Renal pelvis (tissue), 1 donor: ENCODE measurements at regions not wholly inside any gene's neighbourhood (a gene's known extent, or its start where the extent isn't known, plus 50 kb on each side); places are given as distances from the start of the nearest gene placed in this dataset.

Experiments
- DNase-seq: peaks from one replicate; pipeline ENCODE4 v3.0.0-alpha.2; 2013

DNA sequence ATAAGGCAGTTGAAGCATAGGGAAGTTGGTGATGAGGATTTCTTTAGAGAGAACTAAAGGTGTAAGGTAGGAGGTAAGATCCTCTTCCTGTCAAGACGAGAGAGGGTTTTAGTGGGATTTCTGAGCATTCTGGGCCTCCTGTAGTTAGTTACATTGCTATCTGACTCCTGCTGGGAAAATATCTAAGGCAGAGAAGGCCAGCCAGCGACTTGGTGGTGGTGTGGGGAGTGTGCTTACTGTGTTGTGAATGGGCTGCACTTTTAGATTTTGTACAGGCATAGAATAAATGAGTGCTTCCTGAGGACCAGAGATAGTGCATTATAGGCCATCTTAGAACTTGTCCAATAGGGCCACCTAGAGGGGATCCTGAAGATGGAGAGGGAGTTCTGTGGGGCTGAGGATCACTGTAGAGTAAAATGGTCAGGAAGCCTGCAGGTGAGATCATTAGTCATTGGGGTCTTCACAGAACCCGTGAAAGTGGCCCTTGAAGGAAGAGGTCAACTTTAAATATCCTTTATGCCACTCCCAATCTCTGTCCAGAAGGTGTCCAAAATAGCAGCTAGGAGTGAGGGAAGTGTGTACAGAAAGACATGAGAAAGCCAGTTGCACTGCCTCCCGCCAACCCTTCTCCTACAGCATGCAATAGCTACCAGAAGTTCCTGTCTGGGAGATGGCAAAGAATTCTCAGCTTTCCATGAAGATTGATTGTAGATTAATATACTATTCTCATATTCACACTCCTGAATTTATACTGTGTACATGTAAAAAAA, 266.6 kb downstream of the POLR1F start:
- DNase-seq: peak; percentile 4

DNA sequence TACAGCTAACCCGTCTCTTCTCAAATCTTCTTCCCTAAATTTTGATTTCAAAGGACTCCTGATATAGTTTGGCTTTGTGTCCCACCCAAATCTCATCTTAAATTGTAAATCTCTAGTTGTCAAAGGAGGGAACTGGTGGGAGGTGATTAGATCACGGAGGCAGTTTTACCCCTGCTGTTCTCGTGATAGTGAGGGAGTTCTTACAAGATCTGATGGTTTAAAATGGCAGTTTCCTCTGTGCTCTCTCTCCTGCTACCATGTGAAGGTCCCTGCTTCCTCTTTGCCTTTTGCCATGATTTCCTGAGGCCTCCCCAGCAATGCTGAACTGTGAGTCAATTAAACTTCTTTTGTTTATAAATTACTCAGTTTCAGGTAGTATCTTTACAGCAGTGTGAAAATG, 269.3 kb downstream of the POLR1F start:
- no peak for DNase-seq

DNA sequence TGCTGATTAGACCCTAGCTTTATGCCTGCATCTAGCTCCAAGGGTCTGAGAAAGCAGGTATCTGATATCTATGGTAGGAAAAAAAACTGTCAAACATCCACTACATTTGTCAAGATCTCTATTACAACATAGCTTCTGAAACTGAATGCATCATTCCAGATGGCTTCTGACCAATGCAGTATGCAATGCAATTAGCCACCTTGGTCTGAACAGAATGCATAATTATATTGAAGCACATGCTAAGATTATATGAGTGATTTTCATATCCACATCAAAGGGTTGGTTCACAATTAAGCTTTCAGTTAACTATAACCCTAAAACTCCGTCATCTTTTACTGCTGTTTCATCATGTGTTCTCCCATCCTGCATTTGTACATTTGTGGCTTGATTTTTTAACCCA, 271.4 kb downstream of the POLR1F start:
- DNase-seq: no peak

DNA sequence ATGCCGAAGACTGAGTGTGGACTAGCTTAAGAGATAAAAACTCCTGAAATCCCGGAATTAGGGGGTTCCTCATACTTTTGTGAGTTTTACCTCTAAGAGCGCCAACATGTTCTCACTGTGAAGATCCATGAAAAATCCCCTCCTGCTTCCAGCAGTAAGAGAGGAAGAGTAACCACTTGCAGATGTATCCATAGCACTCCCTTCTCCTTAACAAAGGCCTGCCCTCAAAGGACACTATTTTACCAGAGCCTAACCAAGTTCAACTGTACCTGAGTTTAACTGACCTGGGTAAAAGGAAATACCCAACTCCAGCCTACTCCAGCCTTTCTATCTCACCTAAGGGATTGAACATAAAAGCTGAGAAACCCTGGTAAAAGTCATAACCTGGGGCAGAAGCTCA, 280.9 kb downstream of the POLR1F start:
- no peak for DNase-seq

DNA sequence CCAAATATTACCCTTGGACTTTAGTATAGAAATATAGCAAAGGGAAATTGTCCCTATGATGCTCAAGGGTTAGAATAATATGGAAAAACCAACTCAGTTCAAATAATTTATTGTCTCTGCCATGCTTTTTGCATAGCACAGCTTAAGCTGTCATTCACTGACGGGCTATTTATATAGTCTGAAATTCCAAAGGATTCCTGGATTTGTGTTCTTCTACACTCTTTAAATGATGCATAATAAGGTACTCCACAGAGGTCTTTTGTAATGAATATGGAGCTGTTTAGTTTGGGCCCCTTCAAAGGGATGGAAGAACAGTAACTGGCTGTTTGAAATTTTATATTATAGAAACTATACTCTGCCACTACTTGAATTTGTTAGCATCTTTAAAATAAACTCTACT, 276.6 kb upstream of the FERD3L start:
- DNase-seq: no peak

DNA sequence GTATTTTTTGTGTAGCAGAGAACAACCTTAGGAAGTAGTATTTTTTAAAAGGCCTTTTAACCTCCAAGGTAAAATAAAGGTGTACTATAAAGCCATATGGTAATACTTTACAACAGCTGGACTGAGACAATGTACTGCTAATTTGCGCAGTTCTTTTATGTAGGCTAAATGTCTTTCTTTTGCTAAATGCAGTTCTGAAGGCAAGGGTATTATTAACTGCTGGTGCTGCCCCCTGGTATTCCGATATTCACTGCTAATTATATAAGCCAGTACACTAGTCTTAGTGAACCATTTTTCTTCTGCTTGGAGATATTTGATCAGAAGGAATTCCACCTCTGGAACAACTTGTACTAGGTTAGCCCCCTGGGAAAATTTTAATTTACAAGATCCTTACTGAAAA, 272.0 kb upstream of the FERD3L start:
- no peak for DNase-seq

DNA sequence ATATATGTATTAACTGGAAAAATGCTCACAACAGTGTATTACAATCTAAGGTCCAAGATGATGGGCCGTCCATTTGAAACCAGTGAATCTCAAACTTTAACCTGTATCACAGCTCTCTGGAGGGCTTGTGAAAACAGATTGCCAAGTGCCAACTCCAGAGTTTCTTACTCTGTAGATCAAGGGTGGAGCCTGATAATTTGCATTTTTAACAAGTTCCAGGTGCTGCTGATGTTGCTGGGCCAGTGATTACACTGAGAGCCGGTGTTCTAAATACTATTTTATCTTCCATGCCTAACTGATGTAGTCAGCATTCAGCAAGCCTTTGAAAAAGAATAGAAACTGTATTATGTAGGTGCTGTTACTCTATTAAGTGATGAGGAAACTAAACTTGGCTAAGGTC, 269.9 kb upstream of the FERD3L start:
- DNase-seq: no peak

DNA sequence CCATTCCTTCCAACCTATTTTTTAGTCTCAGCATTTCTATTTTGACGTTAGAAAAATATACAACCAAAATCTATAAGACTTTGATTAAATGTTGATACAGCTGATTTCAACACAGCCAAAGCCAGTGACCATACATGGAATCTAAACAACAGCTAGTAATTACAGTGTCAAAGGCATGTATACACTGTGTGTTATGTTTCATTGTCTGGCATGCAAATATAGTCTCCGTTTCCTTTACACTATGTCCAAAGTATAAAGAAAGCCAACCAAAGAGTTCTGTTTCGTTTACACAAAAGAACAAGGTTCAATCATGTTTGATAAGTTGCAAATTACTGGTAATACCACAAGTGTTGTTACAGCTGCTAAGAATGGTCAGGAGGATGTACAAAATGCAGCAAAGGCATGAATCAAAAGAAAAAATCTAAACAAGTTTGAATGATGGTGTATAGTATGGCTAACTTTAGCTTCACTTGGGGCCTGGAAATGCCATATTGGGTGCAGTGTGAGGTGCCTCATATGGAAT, 268.3 kb upstream of the FERD3L start:
- DNase-seq: no peak

DNA sequence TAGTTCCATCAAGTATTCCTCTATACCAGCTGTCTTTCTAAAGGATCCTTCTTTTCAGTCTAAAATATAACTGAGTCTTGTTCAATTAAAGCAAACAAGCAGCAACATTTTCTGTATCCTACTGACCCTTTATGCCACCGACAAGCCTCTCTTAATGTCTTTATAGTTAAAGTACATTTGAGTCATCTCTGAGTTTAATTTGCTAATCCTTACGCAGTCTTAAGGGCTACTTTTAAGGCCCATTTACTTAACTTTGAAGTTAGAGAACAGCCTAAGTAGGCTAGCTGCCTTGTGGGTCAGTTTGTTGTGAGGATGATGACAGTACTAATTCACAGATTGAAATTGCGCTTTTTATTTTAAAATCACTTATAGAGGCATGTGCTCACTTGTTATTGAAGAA, 265.5 kb upstream of the FERD3L start:
- DNase-seq: no peak

DNA sequence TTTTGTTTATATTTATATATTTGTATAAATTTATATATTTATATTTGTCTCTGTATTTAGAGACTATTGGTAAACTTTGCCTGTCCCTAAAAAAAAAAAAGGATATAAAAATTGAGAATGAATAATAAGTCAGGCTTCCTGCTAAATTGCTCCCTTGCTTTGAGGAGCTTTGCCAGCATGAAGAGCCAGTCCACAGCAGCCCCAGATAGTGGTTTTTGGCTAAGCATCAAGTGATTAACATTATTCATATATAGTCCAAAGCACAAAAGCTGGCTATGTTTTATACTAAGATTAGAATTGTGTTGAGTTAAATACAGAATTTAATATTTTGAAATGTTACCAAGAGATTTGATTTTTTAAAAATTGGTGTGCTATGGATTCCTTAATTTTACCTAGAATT, 264.9 kb upstream of the FERD3L start:
- no peak for DNase-seq

DNA sequence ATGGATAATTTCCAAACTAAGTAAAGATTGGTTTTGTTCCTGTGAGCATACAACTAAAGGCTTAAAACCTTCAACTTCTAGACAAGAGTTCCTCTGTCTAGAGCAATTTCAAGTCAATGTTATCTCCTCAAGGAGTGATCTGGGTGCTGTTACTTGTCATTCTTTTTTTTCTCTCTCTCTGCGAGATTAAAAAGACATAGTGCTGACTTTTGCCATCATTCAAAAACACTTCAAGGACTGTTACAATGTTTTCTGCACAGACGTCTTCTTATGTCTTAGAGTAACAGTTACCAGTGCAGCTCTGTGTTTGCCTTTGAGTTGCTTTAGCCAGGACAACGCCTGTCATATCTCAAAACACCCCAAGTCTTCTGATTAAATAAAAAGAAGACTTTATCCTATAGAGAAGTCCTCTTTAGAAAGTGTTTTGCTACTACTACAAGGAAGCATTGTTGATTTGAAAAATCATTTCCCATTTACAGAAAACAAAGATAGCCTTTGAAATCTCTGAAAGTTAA, 263.5 kb upstream of the FERD3L start:
- no peak for DNase-seq

DNA sequence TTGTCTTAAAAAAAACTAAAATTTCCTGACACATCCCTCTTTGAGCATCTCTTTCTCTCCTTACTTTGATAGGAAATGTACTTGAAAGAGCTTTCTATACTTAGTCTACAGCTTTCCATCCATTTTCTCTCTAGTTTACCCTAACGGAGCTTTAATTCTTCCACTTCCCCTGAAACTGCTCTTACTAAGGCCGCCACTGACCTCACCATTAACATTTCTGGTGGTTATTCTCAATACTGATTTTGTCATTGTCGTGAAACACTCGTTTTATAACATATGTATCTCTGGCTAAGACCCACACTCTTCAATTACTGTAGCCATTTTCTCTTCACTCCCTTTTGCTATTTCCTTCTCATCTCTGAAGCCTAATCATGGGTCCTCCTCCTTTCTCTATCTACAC, 262.0 kb upstream of the FERD3L start:
- DNase-seq: no peak

DNA sequence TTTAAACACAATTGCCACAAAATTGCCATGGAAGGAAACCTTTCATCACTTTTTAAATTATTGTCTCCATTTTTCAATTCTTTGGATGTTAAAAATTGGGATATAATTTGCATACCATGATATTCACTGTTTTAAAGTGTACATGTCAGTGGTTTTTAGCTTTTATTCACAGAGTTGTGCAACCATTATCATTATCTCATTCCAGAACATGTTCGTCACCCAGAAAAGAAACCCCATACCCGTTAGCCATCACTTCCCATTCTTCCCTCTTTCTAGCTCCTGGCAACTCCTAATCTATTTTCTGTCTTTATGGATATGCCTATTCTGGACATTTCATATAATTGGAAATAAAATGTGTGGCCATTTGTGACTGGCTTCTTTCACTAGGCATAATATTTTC, 260.3 kb upstream of the FERD3L start:
- DNase-seq: no peak

DNA sequence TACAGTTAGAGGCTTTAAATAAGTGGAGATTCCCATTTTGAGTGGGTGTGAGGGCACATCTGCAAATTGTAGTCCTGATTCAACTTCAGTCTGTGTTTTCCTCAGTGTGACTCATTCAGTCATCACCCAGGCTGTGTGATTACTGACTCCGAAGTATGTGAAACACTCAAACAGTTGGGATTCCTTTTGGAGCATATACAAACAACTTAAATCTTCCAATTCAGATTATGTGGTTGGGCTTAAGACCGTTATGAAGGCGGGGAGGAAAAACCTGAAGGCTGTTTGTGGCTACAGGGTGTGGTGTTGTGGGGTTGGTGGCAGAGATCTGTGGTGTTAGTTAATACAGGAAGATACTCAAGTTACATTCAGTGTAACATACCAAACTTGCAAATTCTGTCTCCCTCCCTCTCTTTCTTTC, 259.7 kb upstream of the FERD3L start:
- no peak for DNase-seq

DNA sequence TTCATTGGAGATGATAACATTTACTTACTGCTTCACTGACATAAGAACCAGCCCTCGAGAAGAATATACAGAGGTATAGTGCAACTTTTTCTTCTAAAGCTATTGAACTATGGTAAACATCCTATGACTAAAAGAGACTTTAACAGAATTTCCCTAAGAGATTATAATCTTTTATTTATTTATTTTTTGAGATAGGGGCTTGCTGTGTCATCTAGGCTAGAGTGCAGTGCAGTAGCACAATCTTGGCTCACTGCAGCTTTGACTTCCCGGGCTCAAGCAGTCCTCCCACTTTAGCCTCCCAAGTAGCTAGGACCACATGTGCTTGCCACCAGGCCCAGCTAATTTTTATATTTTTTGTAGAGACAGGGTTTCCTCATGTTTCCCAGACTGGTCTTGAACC, 258.5 kb upstream of the FERD3L start:
- no peak for DNase-seq

DNA sequence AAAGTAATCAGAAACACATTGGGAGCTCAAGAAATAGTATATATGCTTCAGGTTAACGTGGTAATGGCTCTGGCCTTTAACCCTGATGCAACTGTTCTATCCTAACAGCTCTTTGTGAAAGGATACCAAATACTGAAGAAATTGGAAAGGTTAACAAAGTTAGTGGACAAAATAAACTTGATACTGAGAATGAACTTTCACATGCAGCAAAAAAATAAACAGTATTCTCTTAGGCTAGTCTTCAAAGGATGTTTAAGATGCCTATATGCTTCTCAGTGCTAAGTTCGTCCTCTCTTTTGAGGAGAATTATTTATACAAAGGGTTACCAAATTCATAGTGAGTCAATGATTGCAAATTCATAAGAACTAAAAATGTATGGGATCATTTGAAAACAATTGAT, 256.2 kb upstream of the FERD3L start:
- DNase-seq: no peak

DNA sequence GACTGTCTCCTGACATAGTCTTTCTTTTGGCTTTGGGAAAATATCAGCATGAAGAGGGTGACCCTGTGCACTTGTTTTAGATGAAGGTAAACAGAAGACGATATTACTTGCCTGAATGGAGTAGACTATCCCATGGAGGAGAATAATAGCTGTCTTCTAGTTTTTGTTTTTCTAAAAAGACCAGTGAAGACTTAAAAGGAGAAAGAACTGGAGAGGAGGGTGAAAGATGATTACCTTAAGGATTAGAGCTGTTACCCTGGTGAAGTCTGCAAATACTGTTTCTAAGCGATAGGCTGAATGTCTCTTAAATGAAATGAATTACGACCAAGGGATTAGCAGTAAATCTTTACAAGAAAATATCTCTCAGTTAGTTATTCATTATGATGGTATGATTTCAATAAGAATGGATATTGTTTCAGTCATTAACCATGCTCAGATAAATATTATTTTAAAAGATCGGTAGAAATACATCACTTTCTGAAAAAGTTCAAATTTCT, 255.6 kb upstream of the FERD3L start:
- no peak for DNase-seq

DNA sequence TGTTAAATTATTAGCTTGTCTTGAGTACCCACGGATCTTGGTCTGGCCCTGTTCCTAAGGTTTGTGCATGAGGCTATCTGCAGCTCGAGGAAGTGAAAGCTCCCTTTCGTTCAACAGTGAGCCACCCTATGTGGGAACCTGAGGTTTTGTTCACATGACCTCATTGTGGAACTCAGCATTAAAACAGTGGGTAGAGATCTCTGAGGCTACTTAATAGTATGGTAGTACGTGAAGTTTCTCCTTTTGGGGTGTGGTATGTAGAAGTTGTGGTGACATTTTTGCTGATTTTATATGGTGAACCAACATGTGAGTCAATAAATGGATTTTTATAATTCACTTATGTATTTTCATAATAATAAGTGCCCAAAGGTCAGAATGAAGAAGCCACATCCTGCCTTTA, 252.7 kb upstream of the FERD3L start:
- no peak for DNase-seq

DNA sequence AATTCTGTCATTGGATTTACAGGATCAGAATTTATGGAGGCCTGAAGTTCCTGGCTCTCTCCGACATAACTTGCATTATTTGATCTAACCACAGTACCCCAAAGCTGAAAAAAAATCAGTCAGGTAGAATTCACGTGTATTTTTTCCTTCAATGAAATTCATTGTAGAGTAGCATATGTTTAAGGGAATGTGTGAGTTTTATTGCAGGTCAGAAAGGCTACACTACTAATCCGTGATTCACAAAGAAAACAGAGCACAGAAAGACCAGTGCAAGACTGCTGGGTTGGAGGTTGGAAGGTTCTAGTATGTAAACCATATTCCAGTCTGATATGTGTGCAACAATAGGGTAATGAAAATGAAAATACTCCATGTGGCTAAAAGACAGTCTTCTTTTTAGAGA, 247.0 kb upstream of the FERD3L start:
- DNase-seq: no peak

DNA sequence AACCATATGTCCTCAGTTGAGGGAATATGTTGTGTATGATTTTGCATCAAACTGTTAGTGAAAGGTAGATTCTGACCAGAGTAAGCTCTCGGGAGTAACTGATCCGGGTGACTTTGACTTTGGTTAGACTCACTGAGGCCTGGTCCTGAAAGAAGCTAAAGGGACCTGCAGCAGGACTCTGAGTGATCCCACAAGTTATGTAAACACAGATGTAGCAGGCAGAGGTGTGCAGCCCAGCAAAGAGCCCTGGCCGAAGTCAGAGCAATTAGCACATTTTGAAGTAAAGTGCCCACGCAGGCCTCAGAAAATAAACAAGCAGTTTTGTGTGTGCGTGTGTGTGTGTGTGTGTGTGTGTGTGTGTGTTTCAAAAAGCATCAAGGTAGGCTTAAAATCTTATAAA, 245.6 kb upstream of the FERD3L start:
- no peak for DNase-seq

DNA sequence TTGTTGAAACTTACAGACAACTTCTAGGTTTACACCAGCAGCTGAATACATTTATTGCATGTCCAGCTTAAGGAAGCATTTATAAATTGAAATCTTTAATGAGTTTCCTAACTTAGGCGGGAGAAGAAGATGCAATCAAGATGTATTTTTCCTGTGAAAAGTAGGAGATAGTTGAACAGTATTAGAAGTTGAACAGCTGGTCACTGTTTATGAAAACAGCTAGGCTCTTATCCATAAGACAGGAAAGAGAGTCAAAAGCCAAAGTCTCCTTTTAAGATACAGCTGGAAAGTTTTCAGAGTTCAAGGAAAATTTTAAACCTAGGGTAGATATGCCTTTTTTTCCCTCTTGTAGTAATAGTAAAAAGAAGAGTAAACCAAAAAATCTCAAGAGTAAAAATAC, 236.1 kb upstream of the FERD3L start:
- no peak for DNase-seq

DNA sequence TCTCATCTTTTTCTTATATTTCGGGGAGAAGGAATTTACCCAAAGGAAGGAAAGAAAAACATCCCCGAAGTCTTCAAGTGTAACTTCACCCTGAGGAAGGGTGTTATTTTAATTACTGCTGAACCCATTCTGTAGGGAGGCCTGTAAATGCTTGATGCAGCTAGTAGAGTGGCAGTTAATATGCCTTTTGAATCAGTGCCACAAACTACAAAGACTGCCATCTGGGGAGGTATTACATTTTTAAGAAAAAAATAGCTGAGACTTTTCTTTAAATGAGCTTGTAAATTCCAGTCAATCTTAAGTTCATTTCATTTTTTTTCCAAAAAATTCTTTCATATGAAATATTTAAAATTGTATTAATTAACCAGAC, 233.1 kb upstream of the FERD3L start:
- no peak for DNase-seq

DNA sequence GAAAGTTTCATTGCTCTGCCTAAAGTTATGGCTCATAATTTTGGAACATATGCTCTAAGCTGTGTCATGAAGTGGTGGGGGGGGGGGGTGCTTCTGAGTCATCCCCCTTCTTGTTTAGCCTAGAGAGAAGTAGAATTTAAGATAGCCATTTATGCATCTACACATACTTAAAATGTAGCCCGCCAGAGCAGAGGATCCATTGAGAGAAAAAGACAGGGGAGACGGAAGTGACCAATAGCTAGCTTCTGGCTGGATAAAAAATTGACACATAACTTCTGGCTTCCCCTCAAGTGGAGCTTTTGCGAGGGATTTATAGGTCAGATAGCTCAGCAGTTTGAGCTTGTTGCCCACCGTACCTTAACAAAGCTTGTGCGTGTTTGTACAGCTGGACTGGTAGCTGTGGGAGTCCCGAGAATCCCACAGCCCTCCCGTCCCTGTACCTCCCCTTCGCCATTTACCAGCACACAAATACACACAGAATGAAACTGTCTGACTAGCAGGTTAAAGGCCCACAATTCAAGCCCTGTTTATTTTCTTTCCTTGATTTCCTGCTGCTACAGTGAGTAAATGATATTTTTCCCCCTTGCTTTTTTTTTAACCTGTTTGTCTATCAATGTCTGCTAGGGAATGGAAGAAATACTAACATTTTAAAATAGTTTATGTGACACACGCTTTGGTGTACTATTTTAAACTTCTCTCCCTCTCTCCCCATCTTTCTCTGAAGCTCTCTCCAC, 232.6 kb upstream of the FERD3L start:
- DNase-seq: peak; percentile 43
